Kidney epithelial cell (primary cell): ENCODE measurements at regions not wholly inside any gene's neighbourhood (a gene's known extent, or its start where the extent isn't known, plus 50 kb on each side); places are given as distances from the start of the nearest gene placed in this dataset.

Experiments
- DNase-seq: peaks from one replicate; pipeline ENCODE4 v3.0.0-alpha.2; 2010; ENCODE audit warnings: low read depth
- H3K27me3 ChIP-seq: 2 replicates; pipeline ENCODE4 v1.6.0; 2011; ENCODE audit warnings: low read length; ENCODE audit not compliant: control insufficient read depth, insufficient read depth
- H3K36me3 ChIP-seq: 2 replicates; pipeline ENCODE4 v1.5.1; 2011; ENCODE audit warnings: low read length; ENCODE audit not compliant: control insufficient read depth, insufficient read depth
- H3K4me3 ChIP-seq: 2 replicates; pipeline ENCODE4 v1.5.1; 2011; ENCODE audit warnings: low read depth, mild to moderate bottlenecking, control low read depth, low read length
- CTCF ChIP-seq: IDR thresholded peaks from 2 replicates; pipeline ENCODE4 v1.5.1; 2011; ENCODE audit warnings: mild to moderate bottlenecking, moderate library complexity, low read length, control low read depth, inconsistent platforms; ENCODE audit not compliant: insufficient read depth, poor library complexity, severe bottlenecking

- TF ChIP-seq CTCF: no peak
- no peak overlapping the region for H3K4me3 ChIP-seq
- no peaks in the 10 kb centered on the region for H3K27me3 ChIP-seq
- no peaks in the 10 kb centered on the region for H3K36me3 ChIP-seq
- no peak for DNase-seq
Measured at GRCh38 chr1:221025501-221025900, 146.3 kb downstream of the HLX start.

GRCh38 chr1:221025956-221026355 lies 146.7 kb downstream of the HLX start:
- Histone ChIP-seq H3K36me3 (no peaks in the 10 kb centered on the region), H3K4me3 (no peak overlapping the region), H3K27me3 (no peaks in the 10 kb centered on the region)
- no peak for DNase-seq
- no peak for TF ChIP-seq CTCF

- no peak for TF ChIP-seq CTCF
- H3K36me3 ChIP-seq: no peaks in the 10 kb centered on the region
- no peak overlapping the region for H3K4me3 ChIP-seq
- H3K27me3 ChIP-seq: no peaks in the 10 kb centered on the region
- DNase-seq: no peak
Measured at GRCh38 chr1:221029981-221030649, 150.9 kb downstream of the HLX start.

- Histone ChIP-seq H3K4me3 (no peak overlapping the region), H3K27me3 (no peaks in the 10 kb centered on the region), H3K36me3 (no peaks in the 10 kb centered on the region)
- no peak for DNase-seq
- TF ChIP-seq CTCF: no peak
Measured at GRCh38 chr1:221030990-221031389, 151.7 kb downstream of the HLX start.

GRCh38 chr1:221031458-221032203 lies 152.4 kb downstream of the HLX start:
- H3K4me3 ChIP-seq: no peak overlapping the region
- DNase-seq: no peak
- TF ChIP-seq CTCF: no peak
- no peaks in the 10 kb centered on the region for H3K36me3 ChIP-seq
- H3K27me3 ChIP-seq: no peaks in the 10 kb centered on the region
